BE2C (cell line): ENCODE measurements at regions not wholly inside any gene's neighbourhood (a gene's known extent, or its start where the extent isn't known, plus 50 kb on each side); places are given as distances from the start of the nearest gene placed in this dataset.

Experiments
- DNase-seq: peaks from one replicate; pipeline ENCODE4 v3.0.0-alpha.2; 2020
- H3K27me3 ChIP-seq: fragments of 250-450 bp; sonication (Bioruptor Pico); 2 replicates; pipeline ENCODE4 v1.5.1; 2020; ENCODE audit warnings: mild to moderate bottlenecking
- H3K36me3 ChIP-seq: fragments of 250-450 bp; sonication (Bioruptor Pico); 2 replicates; pipeline ENCODE4 v1.5.1; 2020; ENCODE audit warnings: mild to moderate bottlenecking
- H3K4me1 ChIP-seq: fragments of 250-450 bp; sonication (Bioruptor Pico); 2 replicates; pipeline ENCODE4 v1.5.1; 2020
- H3K4me3 ChIP-seq: 2 replicates; pipeline ENCODE4 v1.5.1; 2011; ENCODE audit warnings: low read depth, low read length
- H3K9me3 ChIP-seq: fragments of 250-450 bp; sonication (Bioruptor Pico); 2 replicates; pipeline ENCODE4 v1.5.1; 2020
- CTCF ChIP-seq: IDR thresholded peaks from 2 replicates; pipeline ENCODE4 v1.5.1; 2012; ENCODE audit warnings: mild to moderate bottlenecking, low read depth, low read length

- TF ChIP-seq CTCF = no peak
- Histone ChIP-seq H3K4me3 (no peak overlapping the region), H3K36me3 (no peaks in the 10 kb centered on the region), H3K9me3 (no peaks in the 10 kb centered on the region), H3K27me3 (no peaks in the 10 kb centered on the region), H3K4me1 (no peaks in the 10 kb centered on the region)
- no peak for DNase-seq
Observed at GRCh38 chr14:34063470-34064164, 112.7 kb upstream of the EGLN3 start.

- no peaks in the 10 kb centered on the region for H3K27me3 ChIP-seq
- no peak overlapping the region for H3K4me3 ChIP-seq
- no peaks in the 10 kb centered on the region for H3K36me3 ChIP-seq
- no peaks in the 10 kb centered on the region for H3K9me3 ChIP-seq
- DNase-seq = no peak
- TF ChIP-seq CTCF = no peak
- no peaks in the 10 kb centered on the region for H3K4me1 ChIP-seq
Observed at GRCh38 chr14:34063042-34063441, 112.2 kb upstream of the EGLN3 start.

GRCh38 chr14:34062353-34062973 is 111.6 kb upstream of the EGLN3 start:
- Histone ChIP-seq H3K4me1 (no peaks in the 10 kb centered on the region), H3K9me3 (no peaks in the 10 kb centered on the region), H3K27me3 (no peaks in the 10 kb centered on the region), H3K36me3 (no peaks in the 10 kb centered on the region), H3K4me3 (no peak overlapping the region)
- no peak for DNase-seq
- no peak for TF ChIP-seq CTCF

GRCh38 chr14:34060651-34060999 is 109.8 kb upstream of the EGLN3 start:
- no peak for TF ChIP-seq CTCF
- Histone ChIP-seq H3K9me3 (no peaks in the 10 kb centered on the region), H3K36me3 (no peaks in the 10 kb centered on the region), H3K4me1 (no peaks in the 10 kb centered on the region), H3K27me3 (no peaks in the 10 kb centered on the region), H3K4me3 (peak overlapping the region; percentile 72)
- no peak for DNase-seq

- TF ChIP-seq CTCF = peak; percentile 21
Observed at GRCh38 chr14:34059925-34060650, 109.2 kb upstream of the EGLN3 start.

More at GRCh38 chr14:34059925-34060650, 109.2 kb upstream of the EGLN3 start:
- Histone ChIP-seq H3K9me3 (no peaks in the 10 kb centered on the region), H3K4me3 (peak overlapping the region; percentile 72), H3K4me1 (no peaks in the 10 kb centered on the region), H3K36me3 (no peaks in the 10 kb centered on the region), H3K27me3 (no peaks in the 10 kb centered on the region)
- peak; percentile 82 for DNase-seq
